Mammary epithelial cell (primary cell): ENCODE measurements at regions not wholly inside any gene's neighbourhood (a gene's known extent, or its start where the extent isn't known, plus 50 kb on each side); places are given as distances from the start of the nearest gene placed in this dataset.

Source experiments
- EZH2 ChIP-seq: IDR thresholded peaks from 2 replicates; pipeline ENCODE4 v1.6.1; 2012; ENCODE audit warnings: low read length, inconsistent platforms, borderline replicate concordance
- TF ChIP-seq, protein P1 (sequence below), 2 donors: IDR thresholded peaks in 1 of 2; conservative IDR thresholded peaks in 1 of 2; 2 replicates each; pipeline ENCODE4 v1.5.1; 2011 to 2012; ENCODE audit warnings: inconsistent platforms in 2 of 2, low read length in 2 of 2, mild to moderate bottlenecking in 2 of 2, control low read depth in 1 of 2, low read depth in 1 of 2; ENCODE audit not compliant: insufficient read depth in 1 of 2; ENCODE audit errors: extremely low read depth in 1 of 2

DNA sequence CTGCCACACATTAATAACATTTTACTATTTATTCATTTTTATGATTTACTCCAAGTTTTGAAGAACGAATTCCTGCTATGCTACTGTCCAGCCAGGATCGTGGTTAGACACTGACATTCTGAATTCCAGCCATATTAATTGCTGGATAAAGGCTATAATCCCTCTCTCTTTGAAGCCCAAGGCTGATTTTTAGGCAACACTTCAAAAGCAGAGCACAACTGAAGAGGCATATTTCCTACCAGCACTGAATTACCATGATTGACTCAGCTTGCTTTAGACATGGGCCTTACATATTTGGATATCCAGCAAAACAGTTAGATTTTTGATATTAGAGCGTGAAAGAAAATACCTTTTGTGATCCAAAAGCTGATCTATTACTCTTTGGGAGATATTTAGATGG, 205.0 kb downstream of the ZIC1 start:
- TF ChIP-seq, protein P1, sequence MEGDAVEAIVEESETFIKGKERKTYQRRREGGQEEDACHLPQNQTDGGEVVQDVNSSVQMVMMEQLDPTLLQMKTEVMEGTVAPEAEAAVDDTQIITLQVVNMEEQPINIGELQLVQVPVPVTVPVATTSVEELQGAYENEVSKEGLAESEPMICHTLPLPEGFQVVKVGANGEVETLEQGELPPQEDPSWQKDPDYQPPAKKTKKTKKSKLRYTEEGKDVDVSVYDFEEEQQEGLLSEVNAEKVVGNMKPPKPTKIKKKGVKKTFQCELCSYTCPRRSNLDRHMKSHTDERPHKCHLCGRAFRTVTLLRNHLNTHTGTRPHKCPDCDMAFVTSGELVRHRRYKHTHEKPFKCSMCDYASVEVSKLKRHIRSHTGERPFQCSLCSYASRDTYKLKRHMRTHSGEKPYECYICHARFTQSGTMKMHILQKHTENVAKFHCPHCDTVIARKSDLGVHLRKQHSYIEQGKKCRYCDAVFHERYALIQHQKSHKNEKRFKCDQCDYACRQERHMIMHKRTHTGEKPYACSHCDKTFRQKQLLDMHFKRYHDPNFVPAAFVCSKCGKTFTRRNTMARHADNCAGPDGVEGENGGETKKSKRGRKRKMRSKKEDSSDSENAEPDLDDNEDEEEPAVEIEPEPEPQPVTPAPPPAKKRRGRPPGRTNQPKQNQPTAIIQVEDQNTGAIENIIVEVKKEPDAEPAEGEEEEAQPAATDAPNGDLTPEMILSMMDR (conservative IDR thresholded peaks at IDR 0.05 in 1 of 2, IDR thresholded peaks at IDR 0.05 in 1 of 2; ENCODE audit: extremely low read depth in 1 of 2, insufficient read depth in 1 of 2, low read depth in 1 of 2, low read length in 2 of 2) = no peak
- TF ChIP-seq EZH2 = no peak
